T-cell (primary cell): ENCODE measurements at regions not wholly inside any gene's neighbourhood (a gene's known extent, or its start where the extent isn't known, plus 50 kb on each side); places are given as distances from the start of the nearest gene placed in this dataset.

Source experiments
- ATAC-seq, 4 experiments: fragments of 200-7000 bp in 3 of 4; fragments of 150-1000 bp in 1 of 4; cut with Tn5 transposase; replicated peaks in 1 of 4; 1 replicate in 3 of 4; 2 replicates in 1 of 4; pipeline ENCODE4 v1.10.0; 2021; ENCODE audit warnings: moderate library complexity in 3 of 4, mild to moderate bottlenecking in 2 of 4, moderate number of reproducible peaks in 1 of 4
- CTCF ChIA-PET, 2 donors: fragments of 300-600 bp; sonication (Branson Sonifier 250); formaldehyde crosslinking; loops; one replicate each; lab custom pipeline; 2022; ENCODE audit warnings: antibody characterized with exemption in 2 of 2; lab: Charles Lee
- POLR2A ChIA-PET, 2 donors: fragments of 300-600 bp; sonication (Branson Sonifier 250); formaldehyde crosslinking; loops; one replicate each; lab custom pipeline; 2022; ENCODE audit warnings: antibody characterized with exemption in 2 of 2; lab: Charles Lee
- DNase-seq, 35 experiments: peaks; one replicate each; pipeline versions ENCODE4 v3.0.0 to v3.0.0-alpha.2; 2013 to 2023
- H3K27ac ChIP-seq: one replicate; pipeline ENCODE4 v1.5.1; 2013; ENCODE audit warnings: low read length
- H3K27me3 ChIP-seq, 2 experiments: replicated peaks in 1 of 2; 1 replicate in 1 of 2; 2 replicates in 1 of 2; pipeline versions ENCODE4 v1.6.1 to v1.7.0; 2013; ENCODE audit warnings: low read length in 1 of 2, mixed read lengths in 1 of 2; ENCODE audit not compliant: control insufficient read depth in 2 of 2, insufficient read depth in 2 of 2; ENCODE audit errors: extremely low read depth in 1 of 2
- H3K36me3 ChIP-seq, 2 donors: 1 replicate in 1 of 2; 2 replicates in 1 of 2; pipeline versions ENCODE4 v1.6.1 to v1.7.0; 2013; ENCODE audit warnings: low read length in 1 of 2; ENCODE audit not compliant: control insufficient read depth in 2 of 2, insufficient read depth in 1 of 2; ENCODE audit errors: extremely low read depth in 1 of 2
- H3K4me1 ChIP-seq, 2 experiments: 1 replicate in 1 of 2; 2 replicates in 1 of 2; pipeline versions ENCODE4 v1.6.1 to v1.7.0; 2013; ENCODE audit warnings: low read length in 2 of 2, mixed read lengths in 1 of 2; ENCODE audit not compliant: insufficient read depth in 2 of 2, control insufficient read depth in 1 of 2; ENCODE audit errors: extremely low read depth in 1 of 2
- H3K4me3 ChIP-seq, 2 donors: 1 replicate in 1 of 2; 2 replicates in 1 of 2; pipeline versions ENCODE4 v1.5.1 to v1.7.0; 2013; ENCODE audit warnings: mild to moderate bottlenecking in 2 of 2, low read length in 1 of 2, moderate library complexity in 1 of 2; ENCODE audit not compliant: control insufficient read depth in 1 of 2; ENCODE audit errors: extremely low read depth in 1 of 2
- H3K9me3 ChIP-seq: 2 replicates; pipeline ENCODE4 v1.7.0; 2013
- H3K27ac Mint-ChIP-seq, 2 donors: one replicate each; pipeline ENCODE4 v1.8.0; 2020 to 2021; ENCODE audit warnings: mild to moderate bottlenecking in 2 of 2, mixed read lengths in 2 of 2
- H3K27me3 Mint-ChIP-seq, 2 donors: one replicate each; pipeline ENCODE4 v1.8.0; 2021 to 2022; ENCODE audit warnings: mixed read lengths in 2 of 2
- H3K36me3 Mint-ChIP-seq: one replicate; pipeline ENCODE4 v1.8.0; 2021; ENCODE audit warnings: mixed read lengths
- H3K4me1 Mint-ChIP-seq, 3 donors: one replicate each; pipeline ENCODE4 v1.8.0; 2020 to 2022; ENCODE audit warnings: mixed read lengths in 3 of 3, mild to moderate bottlenecking in 1 of 3
- H3K4me3 Mint-ChIP-seq, 3 donors: one replicate each; pipeline ENCODE4 v1.8.0; 2020 to 2022; ENCODE audit warnings: mild to moderate bottlenecking in 3 of 3, mixed read lengths in 3 of 3, moderate library complexity in 3 of 3
- H3K9me3 Mint-ChIP-seq, 3 donors: one replicate each; pipeline ENCODE4 v1.8.0; 2020 to 2022; ENCODE audit warnings: mixed read lengths in 3 of 3
- WGBS: methylation state at CpG from one replicate; pipeline ENCODE4 v1.1.5; 2013; ENCODE audit warnings: missing lambda C conversion rate; ENCODE audit not compliant: insufficient coverage; 5-methylcytosine and 5-hydroxymethylcytosine counted together

DNA sequence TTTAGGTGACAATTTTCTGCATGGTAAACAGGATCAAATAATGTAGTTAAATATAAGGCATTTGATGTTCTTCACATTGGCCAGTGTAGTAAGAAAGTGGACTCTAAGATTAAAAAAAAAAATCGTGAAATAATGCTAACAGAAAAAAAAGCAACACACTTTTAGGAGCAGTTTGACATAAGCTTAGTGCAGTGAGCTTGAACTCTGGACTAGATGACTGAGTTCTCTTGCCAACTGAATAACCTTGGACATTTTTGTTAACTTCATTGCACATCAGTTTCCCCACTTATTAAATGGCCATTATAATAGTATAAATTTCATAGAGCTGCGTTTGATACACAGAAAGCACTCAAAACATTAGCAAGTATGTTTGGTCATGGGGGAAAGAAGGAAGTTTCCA, 649.3 kb upstream of the ADGRL4 start:
- no peaks in the 10 kb centered on the region for H3K36me3 Mint-ChIP-seq
- H3K27ac Mint-ChIP-seq: no peak overlapping the region
- Histone ChIP-seq H3K27ac (no peak overlapping the region), H3K9me3 (no peaks in the 10 kb centered on the region), H3K4me3 (no peak overlapping the region), H3K27me3 (no peaks in the 10 kb centered on the region), H3K36me3 (no peaks in the 10 kb centered on the region), H3K4me1 (no peaks in the 10 kb centered on the region)
- CTCF ChIA-PET: no interaction called here
- no peaks in the 10 kb centered on the region for H3K27me3 Mint-ChIP-seq
- no peak for DNase-seq
- H3K4me1 Mint-ChIP-seq: no peaks in the 10 kb centered on the region
- POLR2A ChIA-PET: no interaction called here
- no peak overlapping the region for H3K4me3 Mint-ChIP-seq
- no peak for ATAC-seq
- WGBS: no CpG with 5 or more reads among the region's 2 CpGs
- peaks cover 0 to 6% (median under 1%) of the 10 kb centered on the region in 3 donors for H3K9me3 Mint-ChIP-seq

GRCh38 chr1:79652426-79652825, 645.9 kb upstream of the ADGRL4 start:
- H3K36me3 Mint-ChIP-seq: no peaks in the 10 kb centered on the region
- CTCF ChIA-PET: no interaction called here
- Histone ChIP-seq H3K9me3 (no peaks in the 10 kb centered on the region), H3K4me3 (no peak overlapping the region), H3K4me1 (no peaks in the 10 kb centered on the region), H3K36me3 (no peaks in the 10 kb centered on the region), H3K27ac (no peak overlapping the region), H3K27me3 (no peaks in the 10 kb centered on the region)
- peaks cover 0 to 11% (median 4%) of the 10 kb centered on the region in 3 donors for H3K9me3 Mint-ChIP-seq
- no peak overlapping the region for H3K4me3 Mint-ChIP-seq
- 73% methylated on average over 2 of the region's 3 CpGs for WGBS
- DNase-seq (no peak), ATAC-seq (no peak)
- no peaks in the 10 kb centered on the region for H3K27me3 Mint-ChIP-seq
- no peak overlapping the region for H3K27ac Mint-ChIP-seq
- POLR2A ChIA-PET: no interaction called here
- no peaks in the 10 kb centered on the region for H3K4me1 Mint-ChIP-seq

DNA sequence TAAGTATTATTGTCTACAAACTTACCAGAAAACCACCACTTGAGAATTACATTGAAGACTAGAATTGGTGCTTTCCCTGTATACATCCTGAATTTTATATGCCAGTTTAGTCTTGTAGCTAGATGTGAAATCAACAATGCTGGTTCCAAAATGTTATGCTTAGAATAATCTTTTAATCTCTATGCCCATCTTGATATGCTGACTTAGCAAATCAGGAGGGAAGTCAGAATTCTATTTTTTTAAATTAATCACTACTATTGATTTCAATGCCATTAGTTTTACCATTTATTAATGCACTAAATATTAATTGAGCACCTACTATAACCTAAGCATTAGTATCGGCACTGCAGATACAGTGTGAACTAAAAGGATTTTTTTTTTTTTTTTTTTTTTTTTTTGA, 641.6 kb upstream of the ADGRL4 start:
- no peak for DNase-seq
- no peak overlapping the region for H3K4me3 Mint-ChIP-seq

DNA sequence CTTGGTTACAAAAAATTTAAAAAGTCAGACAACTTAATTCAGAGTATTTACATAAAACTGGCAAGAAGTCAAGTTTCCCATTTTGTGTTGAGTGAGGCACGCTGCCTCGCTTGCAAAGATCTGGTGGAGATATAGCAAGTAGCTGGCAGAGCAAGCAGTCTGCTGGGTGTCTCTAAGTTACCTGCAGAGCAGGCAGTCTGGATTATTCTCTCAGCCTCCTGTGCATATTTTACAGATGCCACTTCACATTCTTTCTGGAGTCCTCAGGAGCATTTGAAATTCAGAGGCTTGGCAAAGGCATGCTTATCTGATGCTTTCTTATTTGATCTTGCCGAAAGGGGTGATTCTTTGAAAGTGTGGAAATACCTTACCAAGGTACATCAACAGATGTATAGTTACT, 640.4 kb upstream of the ADGRL4 start:
- Histone ChIP-seq H3K27me3 (no peaks in the 10 kb centered on the region), H3K27ac (no peak overlapping the region), H3K9me3 (no peaks in the 10 kb centered on the region), H3K36me3 (no peaks in the 10 kb centered on the region), H3K4me3 (no peak overlapping the region), H3K4me1 (no peaks in the 10 kb centered on the region)
- no peak for ATAC-seq
- peaks cover 11 to 22% (median 19%) of the 10 kb centered on the region in 3 donors for H3K9me3 Mint-ChIP-seq
- DNase-seq: no peak
- CTCF ChIA-PET: no interaction called here
- no peaks in the 10 kb centered on the region for H3K36me3 Mint-ChIP-seq
- H3K27me3 Mint-ChIP-seq: no peaks in the 10 kb centered on the region
- no peak overlapping the region for H3K4me3 Mint-ChIP-seq
- no peak overlapping the region for H3K27ac Mint-ChIP-seq
- no peaks in the 10 kb centered on the region for H3K4me1 Mint-ChIP-seq
- POLR2A ChIA-PET: no interaction called here
- no CpG with 5 or more reads among the region's 3 CpGs for WGBS

More for the DNA sequence above, 641.6 kb upstream of the ADGRL4 start:
- Histone ChIP-seq H3K27me3 (no peaks in the 10 kb centered on the region), H3K9me3 (no peaks in the 10 kb centered on the region), H3K4me3 (no peak overlapping the region), H3K36me3 (no peaks in the 10 kb centered on the region), H3K4me1 (no peaks in the 10 kb centered on the region), H3K27ac (no peak overlapping the region)
- Mint-ChIP-seq H3K27me3 (no peaks in the 10 kb centered on the region), H3K36me3 (no peaks in the 10 kb centered on the region), H3K9me3 (peaks cover 2 to 21% (median 15%) of the 10 kb centered on the region in 3 donors), H3K4me1 (no peaks in the 10 kb centered on the region), H3K27ac (no peak overlapping the region)
- ATAC-seq: no peak
- no CpG with 5 or more reads among the region's 1 CpG for WGBS
- ChIA-PET POLR2A (no interaction called here), CTCF (no interaction called here)

DNA sequence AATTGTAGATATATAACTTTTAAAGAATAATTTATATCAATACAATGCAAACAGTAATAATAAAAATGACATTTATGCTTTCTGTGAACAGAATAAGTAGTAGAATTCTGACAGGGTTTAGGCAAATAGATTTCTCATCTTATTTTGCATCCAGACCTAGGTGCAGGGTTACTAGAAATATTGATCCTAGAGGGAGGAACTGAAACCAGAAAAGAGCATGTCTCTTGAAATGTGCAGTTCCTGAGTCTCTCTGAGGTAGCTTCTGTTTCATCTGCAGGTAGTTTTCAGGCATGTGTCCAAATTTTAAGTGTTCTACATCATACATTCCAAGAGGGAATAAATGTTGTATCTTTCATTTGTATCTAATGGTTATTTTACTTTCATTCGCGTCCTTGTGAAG, 631.9 kb upstream of the ADGRL4 start:
- DNase-seq: no peak
- ChIA-PET POLR2A (no interaction called here), CTCF (no interaction called here)
- H3K27me3 ChIP-seq: no peaks in the 10 kb centered on the region
- ATAC-seq: no peak
- H3K9me3 ChIP-seq: no peaks in the 10 kb centered on the region
- no peak overlapping the region for H3K27ac ChIP-seq
- Mint-ChIP-seq H3K9me3 (peaks cover 21 to 24% (median 22%) of the 10 kb centered on the region in 3 donors), H3K27ac (no peak overlapping the region), H3K4me3 (no peak overlapping the region), H3K27me3 (no peaks in the 10 kb centered on the region), H3K36me3 (no peaks in the 10 kb centered on the region), H3K4me1 (no peaks in the 10 kb centered on the region)
- H3K4me3 ChIP-seq: no peak overlapping the region
- H3K4me1 ChIP-seq: no peaks in the 10 kb centered on the region
- 100% methylated on average over 2 of the region's 2 CpGs for WGBS
- H3K36me3 ChIP-seq: no peaks in the 10 kb centered on the region

DNA sequence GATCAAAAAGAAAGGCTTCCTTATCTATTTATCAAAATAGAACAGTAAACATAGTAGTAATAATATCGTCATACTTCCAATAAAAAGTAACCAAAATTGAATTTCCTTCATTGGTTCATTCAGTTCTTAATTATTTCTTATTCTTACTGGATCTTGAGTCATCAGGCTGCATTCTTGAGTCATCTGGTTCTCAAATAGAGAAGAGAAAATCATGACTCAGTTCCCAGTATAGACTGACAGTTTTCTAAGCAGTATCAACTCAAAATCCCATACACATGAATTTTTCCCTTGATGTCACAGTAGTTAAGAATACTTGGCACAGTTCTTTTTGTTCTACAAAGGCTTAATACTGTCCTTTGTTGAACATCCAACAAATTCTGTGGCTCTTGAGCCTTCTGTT, 626.9 kb upstream of the ADGRL4 start:
- no peak overlapping the region for H3K4me3 ChIP-seq
- Mint-ChIP-seq H3K4me3 (no peak overlapping the region), H3K27me3 (no peaks in the 10 kb centered on the region), H3K27ac (no peak overlapping the region), H3K36me3 (no peaks in the 10 kb centered on the region), H3K4me1 (no peaks in the 10 kb centered on the region), H3K9me3 (peaks cover 0 to 8% (median 5%) of the 10 kb centered on the region in 3 donors)
- no peak overlapping the region for H3K27ac ChIP-seq
- ChIA-PET POLR2A (no interaction called here), CTCF (no interaction called here)
- H3K9me3 ChIP-seq: no peaks in the 10 kb centered on the region
- WGBS: no CpG with 5 or more reads among the region's 1 CpG
- H3K4me1 ChIP-seq: no peaks in the 10 kb centered on the region
- H3K36me3 ChIP-seq: no peaks in the 10 kb centered on the region
- H3K27me3 ChIP-seq: no peaks in the 10 kb centered on the region
- ATAC-seq (no peak), DNase-seq (no peak)

GRCh38 chr1:79629414-79629813, 622.9 kb upstream of the ADGRL4 start:
- Histone ChIP-seq H3K36me3 (no peaks in the 10 kb centered on the region), H3K4me3 (no peak overlapping the region), H3K27me3 (no peaks in the 10 kb centered on the region), H3K27ac (no peak overlapping the region), H3K9me3 (no peaks in the 10 kb centered on the region), H3K4me1 (no peaks in the 10 kb centered on the region)
- ChIA-PET CTCF (no interaction called here), POLR2A (no interaction called here)
- no peak overlapping the region for H3K27ac Mint-ChIP-seq
- WGBS: 100% methylated on average over 1 of the region's 7 CpGs
- DNase-seq: no peak
- ATAC-seq: no peak
- H3K4me1 Mint-ChIP-seq: no peaks in the 10 kb centered on the region
- peaks cover 0 to 8% (median 5%) of the 10 kb centered on the region in 3 donors for H3K9me3 Mint-ChIP-seq
- no peaks in the 10 kb centered on the region for H3K27me3 Mint-ChIP-seq
- H3K36me3 Mint-ChIP-seq: no peaks in the 10 kb centered on the region
- no peak overlapping the region for H3K4me3 Mint-ChIP-seq
